ENCODE measurements at regions not wholly inside any gene's neighbourhood (a gene's known extent, or its start where the extent isn't known, plus 50 kb on each side); places are given as distances from the start of the nearest gene placed in this dataset.

GRCh38 chr13:51027644-51028043, 83.4 kb downstream of the C13orf42 start:
- no peak for DNase-seq

DNA sequence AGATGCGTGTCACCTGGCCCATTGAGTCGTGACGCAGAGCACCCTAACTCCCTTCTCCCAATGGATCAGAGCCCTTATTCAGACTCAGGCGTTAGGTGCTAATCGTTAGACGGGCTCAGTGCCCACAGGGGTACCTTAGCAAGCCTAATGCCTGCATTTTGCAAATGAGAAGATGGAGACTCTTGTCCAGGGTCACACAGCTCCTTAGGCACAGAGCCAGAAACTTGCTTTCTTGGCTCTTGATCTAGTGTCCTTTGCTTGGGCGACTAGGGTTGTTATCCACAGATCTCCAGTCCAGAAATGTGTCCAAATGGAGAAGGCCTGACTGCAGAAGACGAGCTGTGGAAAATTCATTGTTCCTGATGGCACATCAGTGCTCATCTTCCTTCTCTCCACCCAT, 85.1 kb downstream of the C13orf42 start:
- DNase-seq = no peak

GRCh38 chr13:51025245-51025905, 85.7 kb downstream of the C13orf42 start:
- DNase-seq = peak in 1 of 4 experiments; percentile 7

GRCh38 chr13:51021811-51022210, 89.3 kb downstream of the C13orf42 start:
- no peak for DNase-seq

- no peak for DNase-seq
Observed at GRCh38 chr13:51020600-51020999, 90.5 kb downstream of the C13orf42 start.

DNA sequence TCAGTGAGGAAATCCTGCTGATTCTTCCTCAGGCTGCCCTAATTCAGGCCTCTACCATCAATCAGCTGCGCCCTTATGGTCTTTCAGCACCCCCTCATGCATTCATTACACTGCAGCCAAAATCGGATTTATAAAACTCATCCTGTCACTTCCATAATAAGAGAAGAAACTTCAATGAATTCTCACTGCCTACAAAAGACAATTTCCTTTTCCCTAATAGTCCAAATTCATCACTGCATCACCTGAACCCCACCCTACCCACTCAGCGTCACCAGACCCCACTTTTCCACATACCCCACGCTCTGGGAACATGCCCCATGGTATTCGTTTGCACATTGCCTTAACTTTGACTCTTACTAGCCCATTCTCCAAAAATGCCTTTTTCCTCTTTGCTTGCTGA, 92.0 kb downstream of the C13orf42 start:
- DNase-seq = no peak

DNA sequence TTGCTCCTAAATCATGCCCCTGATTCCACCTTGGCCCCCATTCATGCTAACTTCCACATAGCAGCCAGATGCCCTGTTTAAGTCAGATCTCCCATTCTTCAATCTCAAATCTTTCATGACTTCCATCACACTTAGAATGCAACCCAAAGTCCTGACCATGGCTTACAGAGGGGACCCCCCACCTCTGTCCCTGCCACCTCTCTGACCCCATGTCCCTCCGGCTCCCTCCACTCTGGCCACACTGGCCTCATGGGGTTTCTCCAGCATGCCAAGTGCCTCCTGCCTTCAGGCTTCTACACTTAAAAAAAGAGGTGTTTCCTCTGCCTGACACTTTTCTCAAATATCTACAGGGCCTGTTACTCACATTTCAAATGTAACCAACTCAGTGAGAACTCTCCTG, 93.6 kb downstream of the C13orf42 start:
- no peak for DNase-seq

DNA sequence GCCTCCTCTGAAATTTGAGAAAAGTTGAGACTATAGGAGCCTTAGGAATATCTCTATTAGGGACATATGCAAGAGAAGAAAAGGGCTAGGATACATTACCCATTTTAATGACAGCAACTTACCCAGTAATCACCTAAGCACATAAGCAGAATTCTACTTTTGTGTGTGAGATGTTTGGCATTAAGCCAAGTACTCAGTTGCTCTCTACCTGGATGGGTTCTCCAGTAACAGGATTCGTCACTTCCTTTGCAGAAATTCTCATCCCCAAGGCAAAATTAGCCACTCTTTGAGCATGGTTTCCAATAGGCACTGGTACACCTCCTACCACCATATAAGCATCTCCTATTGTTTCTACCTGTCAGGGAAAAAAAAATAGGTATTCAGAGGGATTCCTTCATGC, 95.1 kb downstream of the C13orf42 start:
- DNase-seq = no peak

DNA sequence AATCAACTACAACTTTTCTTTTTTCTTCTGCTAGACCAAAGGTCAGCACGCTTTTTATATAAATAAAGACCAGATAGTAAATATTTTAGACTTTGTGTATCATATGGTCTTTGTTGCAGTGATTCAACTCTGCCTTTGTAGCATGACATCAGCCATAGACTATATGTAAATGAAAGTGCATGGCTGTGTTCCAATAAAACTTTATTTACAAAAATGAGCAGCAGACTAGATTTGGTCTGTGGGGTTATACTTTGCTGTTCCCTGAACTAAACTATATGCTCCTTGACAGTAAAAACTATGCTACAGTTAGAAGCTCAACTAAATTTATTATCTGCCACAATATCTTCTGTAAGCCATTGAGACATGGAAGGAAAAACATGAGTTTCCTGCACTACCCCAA, 100.0 kb downstream of the RNASEH2B start:
- no peak for DNase-seq

GRCh38 chr13:51007216-51007615, 97.6 kb downstream of the RNASEH2B start:
- no peak for DNase-seq

DNA sequence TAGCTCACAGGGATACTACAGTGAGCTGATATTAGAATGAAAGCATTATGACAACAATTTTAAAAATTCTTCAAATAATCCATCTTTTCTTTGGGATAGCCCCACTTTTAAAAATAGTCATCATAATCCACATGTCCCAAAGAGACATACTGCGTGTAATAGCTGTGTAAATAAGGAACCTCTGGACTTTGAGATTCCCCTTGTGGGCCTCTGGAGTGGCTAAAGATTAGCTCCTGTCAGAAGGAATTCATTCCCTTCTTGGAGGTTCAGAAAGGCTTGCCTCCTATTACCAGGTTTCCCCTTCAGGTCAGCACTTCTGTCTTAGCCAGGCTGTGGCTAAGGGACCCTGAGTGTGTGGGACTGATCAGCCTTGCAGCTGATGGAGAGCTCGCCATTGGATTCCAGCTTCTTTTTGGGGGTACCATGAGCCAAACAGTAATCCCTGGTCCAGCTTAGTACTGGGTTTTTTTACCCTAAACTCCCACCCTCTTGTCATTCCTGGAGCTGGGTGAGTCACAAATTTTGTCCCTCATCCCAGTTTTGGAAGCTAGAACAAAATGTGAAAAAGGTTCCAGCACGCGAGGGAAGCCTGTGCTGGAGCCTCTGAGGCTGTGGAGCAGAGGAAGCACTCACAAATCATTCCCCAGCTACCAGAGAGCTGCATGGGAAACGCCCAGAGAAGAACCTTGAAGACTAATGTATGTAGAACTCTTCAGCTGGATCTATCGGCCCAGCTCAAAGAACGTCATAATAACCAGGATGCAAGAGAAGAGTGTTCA, 96.7 kb downstream of the RNASEH2B start:
- no peak for DNase-seq

Data from suppressor macrophage (primary cell).